Left hindlimb (tissue), 1 donor: ENCODE measurements at regions not wholly inside any gene's neighbourhood (a gene's known extent, or its start where the extent isn't known, plus 50 kb on each side); places are given as distances from the start of the nearest gene placed in this dataset.

ENCODE experiments used
- DNase-seq: peaks from one replicate; pipeline ENCODE4 v3.0.0-alpha.2; 2018

DNA sequence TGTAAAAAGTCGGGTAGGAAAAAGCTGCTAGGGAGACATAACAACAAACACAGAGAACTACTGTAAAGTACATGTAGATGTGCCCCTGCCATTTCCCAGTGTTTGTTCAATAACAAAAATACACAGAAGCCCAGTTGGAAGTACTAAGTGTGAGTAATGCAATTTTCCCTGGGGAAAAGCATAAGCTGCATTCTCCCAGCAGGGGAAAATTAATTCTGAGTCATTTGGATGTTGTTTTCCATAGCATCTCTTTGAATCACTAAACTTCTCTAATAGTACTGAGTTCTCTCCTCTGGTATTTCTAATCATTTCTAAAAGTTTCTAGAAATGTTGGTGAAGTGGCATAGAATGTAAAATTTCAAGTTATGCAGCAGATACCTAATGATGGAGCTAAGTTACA lies 1114.9 kb downstream of the C4orf33 start:
- DNase-seq, result no peak

DNA sequence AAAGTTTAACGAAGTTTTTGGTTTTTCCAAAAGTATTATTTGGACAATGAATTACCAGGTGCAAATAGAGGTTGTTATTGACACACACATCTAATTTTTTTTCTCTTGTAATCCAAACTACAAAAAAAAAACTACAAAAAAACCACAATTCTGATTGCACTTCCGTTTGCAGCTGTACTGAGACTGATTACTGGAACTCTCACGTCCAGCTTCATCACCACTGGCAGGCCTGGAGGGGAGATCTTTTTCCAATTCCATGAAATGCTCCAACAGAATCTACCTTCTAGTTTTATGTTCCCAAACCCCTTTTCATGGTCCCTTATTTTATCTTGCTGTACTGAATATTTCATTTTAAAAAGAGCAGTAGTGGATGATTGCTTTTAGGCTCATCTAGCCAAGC lies 1118.3 kb downstream of the C4orf33 start:
- DNase-seq, result no peak

DNA sequence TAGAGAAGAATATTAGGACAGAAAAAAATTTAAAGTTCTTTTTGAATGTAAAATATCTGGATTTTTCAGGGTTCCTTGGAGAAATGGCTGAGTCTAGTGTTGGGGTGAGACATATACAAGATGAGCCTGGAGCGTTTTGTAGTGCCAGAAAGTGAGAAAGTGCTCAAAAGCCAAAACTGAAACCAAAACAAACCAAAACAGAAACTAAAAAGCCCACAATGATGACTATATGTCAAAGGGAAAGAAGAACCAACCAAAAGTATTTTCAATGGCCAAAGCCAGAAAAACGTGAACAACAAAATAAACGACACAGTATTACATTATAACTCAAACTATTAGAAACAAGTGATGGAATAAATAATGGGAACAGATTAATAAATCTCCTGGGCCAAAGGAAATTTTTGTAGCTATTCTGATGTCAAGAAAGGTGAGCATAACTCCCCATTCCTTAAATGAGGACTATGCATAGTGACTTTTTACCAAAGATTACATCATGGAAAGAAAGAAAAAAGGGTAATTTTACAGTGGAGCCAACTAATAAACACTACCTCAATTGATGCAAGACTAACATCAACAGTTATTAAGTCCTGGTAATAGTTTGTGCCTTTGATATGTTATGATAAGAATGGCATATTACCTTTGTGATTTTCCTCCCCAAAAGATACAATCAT lies 1137.6 kb downstream of the C4orf33 start:
- no peak for DNase-seq

- DNase-seq, result no peak
Observed at GRCh38 chr4:130238121-130238520, 1142.2 kb downstream of the C4orf33 start.

- DNase-seq, result no peak
Observed at GRCh38 chr4:130249002-130249401, 1153.0 kb downstream of the C4orf33 start.

DNA sequence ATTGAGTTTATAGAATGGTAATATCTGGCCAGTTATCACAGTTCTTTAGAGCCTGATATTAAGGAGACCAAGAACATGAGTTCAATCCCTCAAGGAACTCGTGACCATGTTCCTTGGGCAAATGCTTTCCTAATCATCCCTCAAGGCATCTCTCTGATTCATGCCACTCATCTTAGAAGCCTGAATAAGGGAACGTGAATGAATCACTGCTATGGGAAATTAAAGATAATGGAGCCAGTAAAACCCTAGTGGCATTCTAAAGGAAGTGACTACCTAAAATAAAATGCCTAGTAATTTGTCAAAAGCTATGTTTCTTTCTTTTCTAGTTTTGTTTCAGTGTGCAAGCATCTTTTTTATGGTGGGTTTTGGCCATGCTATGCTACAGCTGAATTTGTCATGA lies 1161.3 kb downstream of the C4orf33 start:
- no peak for DNase-seq

GRCh38 chr4:130266814-130267213 lies 1170.9 kb downstream of the C4orf33 start:
- no peak for DNase-seq

- DNase-seq, result no peak
Observed at GRCh38 chr4:130288576-130288975, 1192.6 kb downstream of the C4orf33 start.

DNA sequence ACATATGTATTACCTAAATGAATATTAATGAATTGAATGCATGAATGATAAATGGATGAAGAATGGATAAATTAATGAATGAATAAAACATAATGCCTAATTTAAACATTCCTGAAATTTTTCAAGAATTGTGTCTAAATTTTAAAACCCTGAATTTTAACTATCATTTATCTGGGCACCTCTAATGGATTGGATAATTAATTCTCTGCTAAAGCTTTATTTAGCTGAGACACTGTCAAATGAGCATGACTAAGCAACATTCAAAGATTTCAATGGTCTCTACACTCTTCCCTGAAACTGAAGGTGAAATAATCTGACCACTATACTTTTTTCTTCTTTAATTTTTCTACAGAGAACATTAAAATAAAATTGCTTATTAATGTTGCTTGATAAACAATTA lies 1197.7 kb downstream of the C4orf33 start:
- DNase-seq, result no peak

GRCh38 chr4:130296448-130296847 lies 1200.5 kb downstream of the C4orf33 start:
- DNase-seq, result no peak

- DNase-seq, result no peak
Observed at GRCh38 chr4:130306566-130306965, 1210.6 kb downstream of the C4orf33 start.

DNA sequence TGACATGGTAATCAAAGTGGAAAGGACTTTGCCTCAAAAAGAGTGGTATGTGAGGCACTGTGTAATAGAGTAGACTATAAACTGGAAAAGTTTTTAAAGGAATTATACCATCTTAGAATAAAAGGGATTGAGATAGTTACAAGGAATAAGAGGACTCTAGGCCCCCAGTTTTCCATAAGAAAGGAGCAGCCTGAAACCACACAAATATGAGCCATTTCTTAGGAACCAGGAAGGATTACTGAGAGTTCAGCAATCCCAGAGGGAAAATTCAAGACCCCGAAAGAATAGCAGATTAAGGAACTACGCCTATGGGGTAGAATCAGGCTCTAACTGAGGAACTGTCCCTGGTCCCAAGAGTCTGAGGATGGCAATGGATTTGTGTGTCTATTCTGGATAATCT lies 1213.3 kb downstream of the C4orf33 start:
- DNase-seq, result no peak

- no peak for DNase-seq
Observed at GRCh38 chr4:130322439-130322838, 1226.5 kb downstream of the C4orf33 start.

DNA sequence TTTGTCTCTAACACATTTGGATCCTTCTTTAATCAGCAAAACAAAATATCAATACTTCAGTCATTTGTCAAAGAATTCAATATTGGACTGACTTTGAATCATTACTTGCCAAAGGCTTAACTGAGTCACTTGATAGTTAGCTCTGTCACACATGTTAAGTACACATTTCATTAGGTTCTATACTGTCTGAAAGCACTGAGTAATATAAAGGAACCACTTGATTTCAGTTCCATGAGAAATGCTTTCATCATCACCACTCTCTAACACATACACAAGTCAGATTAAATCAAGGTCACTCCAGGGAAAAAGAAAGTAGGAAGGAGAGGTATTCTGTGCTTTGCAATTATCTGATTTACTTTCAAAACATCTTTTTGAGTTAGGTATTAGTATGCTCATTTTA lies 1233.1 kb downstream of the C4orf33 start:
- DNase-seq, result no peak

GRCh38 chr4:130333241-130333759 lies 1237.3 kb downstream of the C4orf33 start:
- DNase-seq, result no peak

DNA sequence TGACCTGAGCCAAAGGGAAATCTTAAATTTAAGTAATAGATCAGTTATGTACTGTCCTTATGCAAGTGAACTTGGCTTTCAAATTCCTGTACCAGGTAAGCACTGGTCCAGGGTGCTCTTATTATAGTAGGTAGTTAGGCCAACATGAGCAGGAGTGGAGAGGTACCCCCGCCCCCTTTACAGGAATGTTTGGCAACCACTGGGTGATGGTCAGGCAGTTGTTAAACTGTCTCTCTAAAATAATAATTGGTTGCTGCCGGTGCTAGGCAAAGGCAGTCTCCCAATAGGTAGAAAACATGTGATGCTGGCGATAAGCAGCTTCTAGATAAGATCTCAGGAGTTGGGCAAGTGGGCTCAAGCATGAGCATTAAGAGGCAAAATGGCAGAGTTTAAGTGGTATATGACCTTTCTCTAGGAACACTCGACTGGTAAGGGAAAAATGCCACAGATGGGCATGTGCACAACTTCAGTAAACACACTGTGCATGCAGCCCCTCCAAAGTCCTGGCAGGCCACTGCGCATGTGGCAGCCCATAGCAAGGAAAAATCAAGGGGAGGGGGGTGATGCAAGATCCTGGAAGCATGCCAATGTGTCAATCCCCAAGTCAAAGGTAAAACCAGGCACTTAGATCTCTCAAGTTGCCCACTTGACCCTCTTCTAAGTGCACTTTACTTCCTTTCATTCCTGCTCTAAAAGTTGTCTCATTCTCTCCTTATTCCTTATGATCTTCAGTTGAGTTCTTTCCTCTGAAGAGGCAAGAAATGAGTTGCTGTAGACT lies 1239.7 kb downstream of the C4orf33 start:
- no peak for DNase-seq

GRCh38 chr4:130336585-130337217 lies 1240.7 kb downstream of the C4orf33 start:
- no peak for DNase-seq

- no peak for DNase-seq
Observed at GRCh38 chr4:130338851-130339250, 1242.9 kb downstream of the C4orf33 start.

- DNase-seq, result no peak
Observed at GRCh38 chr4:130349745-130350144, 1253.8 kb downstream of the C4orf33 start.

DNA sequence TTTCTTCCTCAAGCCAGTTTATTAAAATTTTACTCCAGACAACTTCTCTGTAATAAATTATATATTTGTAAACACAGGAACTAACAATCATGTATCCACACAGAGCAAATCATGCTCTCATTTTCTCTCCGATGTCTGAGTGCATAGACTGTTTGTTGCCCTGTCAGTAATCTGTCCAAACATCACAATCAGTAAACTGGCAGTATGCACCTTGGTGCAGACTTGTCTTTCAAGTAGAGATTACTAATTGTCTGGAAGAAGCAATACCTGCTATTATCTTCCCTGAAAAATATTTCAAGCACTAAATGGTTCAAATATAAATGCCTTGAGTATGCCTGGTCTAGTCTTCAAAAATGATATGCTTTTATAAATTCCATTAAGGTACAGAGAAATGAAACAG lies 1260.9 kb downstream of the C4orf33 start:
- DNase-seq, result no peak

DNA sequence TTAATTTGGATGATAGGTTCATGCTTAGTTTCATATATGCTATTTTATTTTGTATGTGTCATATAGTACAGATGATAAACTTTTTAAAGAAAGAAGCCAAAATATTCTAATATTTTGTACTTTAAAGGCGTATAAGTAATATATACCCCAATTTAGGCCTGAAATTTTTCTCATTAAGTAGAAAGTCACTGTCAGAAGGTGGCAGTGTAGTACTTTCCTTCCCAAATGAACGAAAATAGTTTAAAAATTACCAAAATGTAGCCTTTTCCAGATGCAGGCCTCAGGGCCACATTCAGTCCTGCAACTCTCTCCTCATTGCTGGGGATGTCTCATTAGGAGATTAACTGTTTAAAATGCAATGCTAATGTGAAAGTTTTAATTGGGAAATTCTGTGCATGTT lies 1263.6 kb downstream of the C4orf33 start:
- no peak for DNase-seq

DNA sequence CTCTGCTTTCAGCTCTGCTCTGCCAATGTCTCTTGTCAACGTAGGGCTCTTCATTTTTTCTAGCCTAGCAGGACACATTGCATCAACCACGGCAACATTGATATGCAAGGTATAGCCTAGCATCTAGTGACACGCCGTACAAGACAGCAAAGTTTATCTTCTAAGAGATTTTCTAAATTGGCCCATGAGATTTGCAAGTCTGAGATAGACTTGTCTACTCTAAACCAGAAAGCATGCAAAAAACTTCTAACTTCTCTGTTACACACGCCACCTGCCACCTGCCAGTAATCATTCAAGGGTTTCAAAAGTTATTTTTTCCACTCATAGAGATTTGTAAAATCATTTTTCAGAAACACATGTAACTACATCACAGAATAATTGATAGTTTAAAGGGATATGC lies 1265.7 kb downstream of the C4orf33 start:
- no peak for DNase-seq

DNA sequence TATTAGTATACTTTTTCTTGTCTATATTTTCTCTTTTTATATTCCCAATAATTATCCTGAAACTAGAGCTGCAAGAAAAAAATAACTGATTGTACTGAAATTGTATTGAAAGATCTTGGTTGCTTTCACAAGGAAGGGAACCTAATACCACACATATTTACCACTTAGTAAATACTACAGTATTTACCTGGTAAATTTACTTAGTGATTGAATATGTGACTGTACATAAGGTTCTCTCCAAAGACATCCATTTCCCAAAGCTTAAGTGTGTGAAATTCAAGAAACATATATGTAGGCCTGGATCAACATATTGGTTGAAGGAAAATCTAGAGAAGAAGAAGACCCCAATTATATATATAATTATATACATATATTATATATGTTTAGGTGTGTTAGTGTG lies 1272.7 kb downstream of the C4orf33 start:
- no peak for DNase-seq

DNA sequence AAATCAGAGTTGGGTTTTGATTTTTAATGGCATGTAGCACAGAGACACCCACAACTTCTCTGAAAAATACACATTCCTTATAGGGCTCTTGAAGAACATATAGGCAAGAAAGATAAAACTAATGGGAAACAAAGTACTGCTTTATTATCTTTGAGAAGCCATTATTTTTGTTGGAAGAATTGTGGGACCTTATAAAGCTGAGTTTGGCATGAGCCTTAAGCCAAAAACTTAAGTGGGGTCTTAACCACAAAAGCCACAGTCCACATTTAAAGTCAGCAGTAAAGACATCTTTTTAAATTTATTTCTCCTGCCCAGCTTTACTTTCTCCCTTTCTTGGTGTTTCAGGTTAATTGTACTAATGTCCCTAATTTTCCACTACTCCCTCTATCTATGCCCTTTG lies 1297.3 kb downstream of the C4orf33 start:
- DNase-seq, result no peak
